ENCODE measurements at regions not wholly inside any gene's neighbourhood (a gene's known extent, or its start where the extent isn't known, plus 50 kb on each side); places are given as distances from the start of the nearest gene placed in this dataset.

DNA sequence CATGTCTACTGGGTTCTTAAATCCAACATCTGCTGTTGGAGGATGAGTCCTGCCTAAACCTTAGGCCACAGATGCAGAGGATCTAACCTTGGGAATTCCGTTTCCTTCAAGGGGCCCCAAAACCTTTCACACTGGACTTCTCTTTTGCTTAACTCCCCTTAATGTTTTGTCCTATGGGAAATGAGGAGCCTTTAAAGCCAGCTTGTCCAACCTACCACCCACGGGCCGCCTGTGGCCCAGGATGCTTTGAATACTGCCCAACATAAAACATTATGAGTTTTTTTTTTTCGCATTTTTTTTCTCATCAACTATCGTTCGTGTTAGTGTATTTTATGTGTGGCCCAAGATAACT is 157.2 kb upstream of the SLC1A4 start:
- DNase-seq (ENCODE audit: low spot score) (no peak), ATAC-seq (ENCODE audit: low FRiP score) (no peak)
- TF ChIP-seq, protein P1, sequence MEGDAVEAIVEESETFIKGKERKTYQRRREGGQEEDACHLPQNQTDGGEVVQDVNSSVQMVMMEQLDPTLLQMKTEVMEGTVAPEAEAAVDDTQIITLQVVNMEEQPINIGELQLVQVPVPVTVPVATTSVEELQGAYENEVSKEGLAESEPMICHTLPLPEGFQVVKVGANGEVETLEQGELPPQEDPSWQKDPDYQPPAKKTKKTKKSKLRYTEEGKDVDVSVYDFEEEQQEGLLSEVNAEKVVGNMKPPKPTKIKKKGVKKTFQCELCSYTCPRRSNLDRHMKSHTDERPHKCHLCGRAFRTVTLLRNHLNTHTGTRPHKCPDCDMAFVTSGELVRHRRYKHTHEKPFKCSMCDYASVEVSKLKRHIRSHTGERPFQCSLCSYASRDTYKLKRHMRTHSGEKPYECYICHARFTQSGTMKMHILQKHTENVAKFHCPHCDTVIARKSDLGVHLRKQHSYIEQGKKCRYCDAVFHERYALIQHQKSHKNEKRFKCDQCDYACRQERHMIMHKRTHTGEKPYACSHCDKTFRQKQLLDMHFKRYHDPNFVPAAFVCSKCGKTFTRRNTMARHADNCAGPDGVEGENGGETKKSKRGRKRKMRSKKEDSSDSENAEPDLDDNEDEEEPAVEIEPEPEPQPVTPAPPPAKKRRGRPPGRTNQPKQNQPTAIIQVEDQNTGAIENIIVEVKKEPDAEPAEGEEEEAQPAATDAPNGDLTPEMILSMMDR (IDR thresholded peaks at IDR 0.05), result no peak

DNA sequence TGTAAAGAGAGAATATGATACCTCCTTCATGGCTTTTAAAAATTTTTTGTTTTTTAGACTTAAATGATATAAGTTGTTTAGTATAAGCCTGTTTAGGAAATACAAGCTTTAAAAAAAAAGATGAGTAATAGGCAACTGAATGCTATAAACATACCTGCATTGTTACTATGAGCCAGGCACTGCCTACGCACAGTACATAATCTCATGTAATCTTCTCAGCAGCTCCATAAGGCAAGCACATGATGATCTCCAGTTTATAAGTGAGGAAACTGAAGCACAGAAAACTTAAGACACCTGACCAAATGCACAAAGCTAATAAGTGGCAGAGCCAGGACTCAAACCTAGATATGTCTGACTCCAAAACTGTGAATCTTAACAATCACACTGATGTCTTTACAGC is 156.3 kb upstream of the SLC1A4 start:
- DNase-seq (ENCODE audit: low spot score) (no peak), ATAC-seq (ENCODE audit: low FRiP score) (no peak)
- TF ChIP-seq, protein P1 (IDR thresholded peaks at IDR 0.05), result no peak

DNA sequence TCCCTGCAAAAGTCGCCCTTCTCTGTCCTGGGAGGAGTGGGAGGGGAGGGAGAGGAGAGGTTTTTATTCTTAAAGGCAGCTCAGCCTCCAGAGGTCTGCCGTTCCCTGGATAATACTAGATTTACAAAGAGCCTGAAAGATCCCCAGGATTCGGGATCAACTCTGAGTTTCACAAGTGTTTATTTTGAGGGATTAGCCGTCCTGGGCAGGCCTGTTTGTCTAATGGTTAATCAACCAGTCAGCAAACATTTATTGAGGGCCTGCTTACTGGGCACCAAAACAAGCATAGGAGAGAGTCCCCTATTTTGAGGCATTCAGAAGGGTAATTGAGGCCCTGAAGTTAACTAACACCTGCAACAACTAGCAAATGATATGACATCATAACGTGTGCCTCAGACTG is 152.6 kb upstream of the SLC1A4 start:
- DNase-seq (ENCODE audit: low spot score) (no peak), ATAC-seq (ENCODE audit: low FRiP score) (no peak)
- TF ChIP-seq, protein P1 (IDR thresholded peaks at IDR 0.05), result no peak

DNA sequence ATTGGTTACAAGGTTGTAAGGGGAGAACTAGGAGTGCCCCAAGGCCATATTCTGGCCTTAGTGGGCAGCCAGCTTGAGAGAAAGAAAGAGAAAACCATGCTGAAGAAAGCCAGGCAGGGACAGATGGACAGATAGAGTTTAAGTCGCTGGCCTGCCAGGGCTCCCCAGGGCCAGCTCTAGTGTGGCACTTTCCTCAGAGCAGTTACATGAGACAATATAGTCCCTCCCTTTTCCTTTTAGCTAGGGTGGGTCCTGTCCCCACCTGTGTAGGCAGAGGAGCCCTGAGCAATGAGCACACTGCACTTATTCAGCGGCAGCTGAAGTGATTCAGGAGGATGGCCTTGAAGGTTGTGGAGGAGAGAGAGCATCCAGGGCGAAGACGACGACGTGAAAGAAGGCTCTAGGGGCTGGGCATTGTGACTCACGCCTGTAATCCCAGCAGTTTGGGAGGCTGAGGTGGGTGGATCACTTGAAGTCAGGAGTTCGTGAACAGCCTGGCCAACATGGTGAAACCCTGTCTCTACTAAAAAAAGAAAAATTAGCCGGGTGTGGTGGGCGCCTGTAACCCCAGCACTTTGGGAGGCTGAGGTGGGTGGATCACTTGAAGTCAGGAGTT is 152.0 kb upstream of the SLC1A4 start:
- ATAC-seq (ENCODE audit: low FRiP score) (peak; percentile 45), DNase-seq (ENCODE audit: low spot score) (no peak)
- TF ChIP-seq, protein P1 (IDR thresholded peaks at IDR 0.05), result no peak

DNA sequence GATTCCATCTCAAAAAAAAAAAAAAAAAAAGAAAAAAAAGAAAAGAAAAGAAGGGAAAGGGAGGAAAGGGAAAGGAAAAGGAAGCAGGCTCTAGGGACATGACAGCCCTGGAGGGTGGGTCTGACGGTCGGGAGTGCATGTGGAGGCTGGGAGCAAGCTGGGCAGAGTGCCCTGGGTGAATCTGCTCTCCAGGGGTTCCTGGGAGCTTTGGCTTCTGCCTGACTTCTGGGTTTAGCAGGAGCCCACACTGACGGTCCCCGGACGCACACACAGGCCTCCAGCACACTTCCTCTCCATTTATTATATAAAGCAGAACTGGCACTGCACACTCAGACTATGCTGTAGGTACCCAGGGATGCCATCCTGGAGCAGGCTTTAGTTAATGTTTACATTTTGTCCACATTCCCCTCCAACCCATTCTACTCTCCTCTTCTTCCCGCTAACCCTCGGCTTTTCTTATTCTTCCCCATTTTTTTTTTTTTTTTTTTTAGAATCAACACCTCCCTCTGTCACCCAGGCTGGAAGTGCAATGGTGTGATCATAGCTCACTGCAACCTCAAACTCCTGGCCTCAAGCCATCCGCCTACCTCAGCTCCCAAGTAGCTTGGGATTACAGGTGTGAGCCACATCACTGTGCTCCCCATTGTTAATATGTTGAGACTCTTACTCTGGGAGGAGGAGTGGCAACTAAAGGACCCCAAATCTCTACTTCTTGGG is 151.1 kb upstream of the SLC1A4 start:
- DNase-seq (ENCODE audit: low spot score) (no peak), ATAC-seq (ENCODE audit: low FRiP score) (no peak)
- TF ChIP-seq, protein P1 (IDR thresholded peaks at IDR 0.05), result no peak

DNA sequence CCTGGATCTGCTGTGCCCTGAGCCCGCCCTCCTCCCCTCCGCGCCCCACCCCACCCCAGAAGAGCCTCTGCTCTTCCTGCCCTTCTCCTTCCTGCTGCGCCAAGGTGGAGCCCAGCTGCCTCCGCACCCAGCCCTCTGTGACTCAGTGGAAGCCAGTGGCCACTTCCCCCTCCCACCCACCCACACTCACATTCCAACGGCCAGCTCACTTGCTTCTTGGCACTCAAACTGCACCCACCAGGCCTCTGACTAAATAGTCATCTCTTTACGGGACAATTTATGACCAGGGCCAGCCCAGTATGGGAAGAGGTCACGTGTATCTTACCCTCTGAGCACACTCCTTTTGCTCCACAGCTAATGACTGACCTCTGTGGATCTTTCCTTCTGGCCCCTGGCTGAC is 150.4 kb upstream of the SLC1A4 start:
- TF ChIP-seq, protein P1 (IDR thresholded peaks at IDR 0.05), result no peak
- peak; percentile 78 for ATAC-seq (ENCODE audit: low FRiP score)
- no peak for DNase-seq (ENCODE audit: low spot score)

DNA sequence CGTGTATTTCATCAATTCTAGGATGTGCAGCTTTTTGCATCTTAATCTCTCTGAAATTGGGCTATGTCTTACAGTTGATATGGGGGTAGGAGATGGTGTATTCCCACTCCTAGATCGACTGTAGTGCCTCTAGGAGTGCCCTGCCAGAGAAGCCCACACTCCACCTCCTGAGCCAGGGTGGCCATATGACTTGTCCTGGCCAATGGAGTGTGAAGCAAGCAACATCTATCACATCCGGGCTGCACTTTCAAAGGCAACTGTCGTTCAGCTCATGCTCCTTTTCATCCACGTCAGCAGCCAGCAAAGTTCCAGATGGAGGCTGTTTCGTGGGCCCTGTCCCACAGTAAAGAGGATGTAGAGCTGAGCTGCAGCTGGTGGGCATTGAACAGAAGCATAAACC is 149.4 kb upstream of the SLC1A4 start:
- DNase-seq (ENCODE audit: low spot score) (no peak), ATAC-seq (ENCODE audit: low FRiP score) (no peak)
- TF ChIP-seq, protein P1 (IDR thresholded peaks at IDR 0.05), result no peak
